GM21737 (cell line): ENCODE measurements at regions not wholly inside any gene's neighbourhood (a gene's known extent, or its start where the extent isn't known, plus 50 kb on each side); places are given as distances from the start of the nearest gene placed in this dataset.

Source experiments
- ATAC-seq: cut with Tn5 transposase; IDR thresholded peaks from one replicate; pipeline ENCODE4 v1.9.1; 2021; ENCODE audit warnings: mild to moderate bottlenecking, moderate library complexity; ENCODE audit not compliant: unreplicated experiment

DNA sequence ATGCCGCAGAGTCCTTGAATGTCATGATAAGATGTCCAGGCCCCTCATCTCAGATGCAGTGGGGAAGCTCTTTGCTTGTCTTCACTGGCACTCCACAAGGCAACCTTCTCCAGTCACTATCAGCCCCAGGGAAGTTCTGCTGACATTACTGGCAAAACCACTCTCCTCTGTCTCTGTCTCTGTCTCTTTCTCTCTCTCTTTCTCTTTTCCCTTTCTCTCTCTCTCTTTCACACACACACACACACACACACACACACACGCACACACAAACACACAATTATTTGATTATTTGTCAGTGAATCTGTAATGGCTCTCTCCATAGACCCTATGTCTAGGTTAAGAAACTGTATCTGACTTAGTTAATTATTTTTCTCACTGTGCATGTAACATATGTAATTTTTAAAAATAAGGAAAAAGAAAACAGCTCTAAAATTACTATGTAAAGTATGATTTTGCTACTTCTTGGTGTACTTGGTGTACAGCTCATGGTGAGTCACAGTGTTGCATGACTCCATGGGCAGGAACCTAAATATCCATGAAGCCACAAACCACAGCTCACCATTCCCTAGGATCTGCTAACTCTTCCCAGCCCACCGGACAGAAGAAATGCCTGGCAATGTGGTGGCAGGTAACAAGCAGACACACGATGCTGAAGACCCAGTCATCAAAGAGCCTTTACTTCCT, 594.9 kb upstream of the ID2 start:
- ATAC-seq = no peak

DNA sequence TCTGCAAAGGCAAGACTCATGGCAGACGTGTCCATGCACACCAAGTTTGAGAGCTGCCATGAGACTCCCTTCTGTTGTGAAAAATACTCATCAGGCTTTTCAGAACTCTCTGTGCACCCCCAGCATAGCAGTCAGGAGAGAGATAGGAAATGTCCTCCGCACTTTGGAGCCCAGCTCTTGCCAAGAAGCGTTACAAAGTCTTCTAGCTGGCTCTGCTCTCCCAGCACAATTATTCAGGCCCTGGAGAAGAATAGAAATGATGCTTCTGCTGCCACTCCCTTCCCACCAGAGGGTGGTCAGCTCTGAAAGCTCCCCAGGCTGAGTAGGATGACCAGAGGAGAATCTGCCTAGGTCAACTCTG, 594.4 kb upstream of the ID2 start:
- ATAC-seq = no peak

DNA sequence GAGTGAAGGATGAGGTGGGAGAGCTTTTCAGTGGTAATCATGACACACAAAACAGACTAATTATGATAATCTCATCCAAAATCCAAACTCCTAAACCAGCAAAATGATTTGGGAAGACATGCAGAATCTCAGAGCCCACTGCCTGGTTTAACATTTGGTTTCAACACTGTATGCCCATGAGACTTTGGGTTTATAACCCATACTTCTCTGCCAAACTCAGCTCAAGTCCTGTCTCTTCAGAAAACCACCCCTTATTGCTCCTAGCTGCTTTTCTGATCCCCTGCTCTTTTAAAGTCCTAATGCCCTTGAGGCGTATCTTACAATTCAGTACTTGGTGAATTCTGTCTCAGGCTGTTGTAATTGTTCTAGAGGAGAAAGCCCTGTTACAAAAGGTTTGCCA, 593.0 kb upstream of the ID2 start:
- ATAC-seq = no peak

DNA sequence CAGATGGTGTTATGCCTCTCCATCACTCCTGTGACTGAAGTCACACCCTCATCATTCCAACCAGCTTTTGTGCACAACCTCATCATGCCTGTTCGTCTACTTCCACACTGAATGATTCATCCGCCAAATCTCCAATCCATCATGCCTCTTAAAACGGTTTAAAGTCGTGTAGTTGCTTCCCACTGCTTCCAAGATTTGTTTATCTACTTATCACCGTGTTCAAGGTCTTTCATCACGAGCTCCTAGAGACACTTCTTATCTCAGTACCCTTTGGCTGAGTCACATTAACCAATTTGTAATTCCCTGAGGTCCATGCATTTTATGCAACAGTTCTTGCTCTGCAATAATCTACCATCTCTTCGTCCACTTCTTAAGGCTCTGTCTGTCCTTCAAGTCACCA, 592.3 kb upstream of the ID2 start:
- no peak for ATAC-seq

- ATAC-seq = no peak
These were observed 590.8 kb upstream of the ID2 start for GRCh38 chr2:8090748-8091700.

DNA sequence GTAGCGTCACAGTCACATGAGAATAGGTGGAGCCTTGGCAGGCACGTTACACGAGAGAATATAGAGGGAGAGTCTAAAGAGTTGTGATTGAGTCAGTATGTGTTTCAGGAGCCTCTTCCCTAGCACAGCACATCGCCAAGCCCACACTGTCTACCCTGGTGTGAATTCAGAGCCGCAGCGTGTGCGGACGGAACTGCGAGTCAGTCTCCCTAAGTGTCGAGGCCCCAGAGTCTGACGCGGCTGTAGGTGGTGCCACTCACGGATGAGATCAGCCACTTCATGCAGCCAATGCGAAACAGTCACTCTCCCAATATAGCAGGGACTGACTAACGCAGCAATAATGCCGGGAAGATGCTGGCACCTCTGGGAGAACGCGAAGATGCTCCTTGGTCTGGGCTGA, 587.3 kb upstream of the ID2 start:
- ATAC-seq = no peak

DNA sequence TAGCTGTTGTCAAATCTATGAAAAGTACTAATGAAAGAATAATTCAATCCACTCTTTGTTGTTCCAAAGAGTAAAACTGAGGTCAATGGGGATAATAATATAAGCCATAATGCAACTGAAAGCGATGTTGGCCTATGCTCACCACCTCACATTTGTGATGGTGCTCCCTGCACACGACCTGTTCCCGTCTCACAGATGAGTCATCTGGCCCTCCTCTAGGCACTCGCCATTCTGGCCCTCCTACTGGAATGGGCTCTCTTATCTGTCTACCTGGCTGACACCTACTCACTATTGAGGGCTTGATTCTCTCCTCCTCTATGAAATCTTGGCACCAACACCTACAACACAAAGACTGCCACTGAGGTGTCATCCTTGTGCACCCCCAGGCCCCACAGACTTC, 585.9 kb upstream of the ID2 start:
- ATAC-seq = no peak

GRCh38 chr2:8096484-8096883, 585.4 kb upstream of the ID2 start:
- no peak for ATAC-seq

DNA sequence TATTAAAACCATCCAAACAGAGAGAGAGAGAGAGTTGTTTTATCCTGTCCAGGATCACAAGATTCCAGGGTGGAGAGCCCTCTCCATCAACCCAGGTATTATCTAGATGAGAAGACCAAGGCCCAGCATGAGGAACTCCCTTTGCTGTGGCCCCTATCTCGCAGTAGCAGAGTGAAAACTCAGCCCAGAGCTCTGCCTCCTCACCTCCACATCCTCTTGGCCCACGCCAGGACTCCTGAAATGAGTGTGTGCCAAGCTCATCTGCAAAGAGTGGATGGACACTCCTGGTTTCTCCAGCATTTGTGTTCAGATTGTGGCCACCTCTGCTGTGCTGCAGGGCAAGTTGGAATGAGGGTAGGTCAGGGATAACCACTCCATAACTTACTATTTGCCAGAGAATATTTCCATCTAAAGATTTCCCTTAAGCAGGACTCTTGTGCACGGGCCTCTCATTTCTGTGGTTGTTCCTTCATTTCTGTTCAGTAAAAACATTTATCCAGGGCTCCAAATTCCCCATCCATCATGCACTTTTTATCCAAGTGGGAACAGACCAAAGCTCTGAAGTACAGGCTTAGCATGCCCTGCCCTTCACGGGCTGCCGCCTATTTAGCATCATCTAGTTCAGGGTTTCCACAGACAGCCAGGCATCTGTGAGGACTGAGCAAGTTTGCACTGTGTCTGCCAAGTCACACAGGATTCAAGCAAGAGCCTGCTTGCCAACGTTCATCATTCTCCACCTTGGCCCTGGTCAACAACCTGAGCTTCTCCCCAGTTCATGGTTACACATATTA, 583.2 kb upstream of the ID2 start:
- ATAC-seq = no peak

GRCh38 chr2:8099267-8099582, 582.6 kb upstream of the ID2 start:
- ATAC-seq = no peak

- ATAC-seq = no peak
These were observed 580.1 kb upstream of the ID2 start for GRCh38 chr2:8101614-8102277.

- ATAC-seq = no peak
These were observed 579.4 kb upstream of the ID2 start for GRCh38 chr2:8102470-8102869.

DNA sequence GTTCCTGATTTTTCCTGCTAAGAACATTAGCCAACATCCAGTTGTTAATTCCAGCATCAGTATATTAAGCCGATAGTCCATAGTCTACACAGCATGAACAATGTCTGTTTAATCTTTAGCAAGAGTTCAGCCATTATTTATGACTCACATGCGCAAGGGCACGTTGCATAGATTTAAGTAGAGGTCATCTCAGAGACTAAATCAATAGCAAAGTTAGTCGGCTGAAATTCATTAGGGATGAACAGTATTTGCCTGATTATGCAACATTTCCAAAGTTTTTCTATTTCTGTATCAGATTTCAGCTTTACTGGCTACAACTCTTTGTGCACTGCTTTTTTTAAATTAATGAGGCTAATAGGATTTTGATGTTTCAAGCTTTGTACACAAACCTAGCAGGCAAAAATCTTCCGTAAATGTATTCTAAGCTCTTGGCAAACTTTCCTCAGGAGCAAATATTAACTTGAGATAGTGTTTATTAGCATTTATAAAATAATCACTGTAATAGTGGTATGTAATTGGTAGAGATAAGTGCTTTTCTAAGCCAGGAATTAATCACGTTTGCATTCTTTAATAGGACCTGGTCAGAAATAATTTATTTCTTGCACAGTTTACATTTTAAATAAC, 578.7 kb upstream of the ID2 start:
- ATAC-seq = no peak

- ATAC-seq = no peak
These were observed 574.7 kb upstream of the ID2 start for GRCh38 chr2:8107150-8107549.

GRCh38 chr2:8107621-8108378, 574.1 kb upstream of the ID2 start:
- ATAC-seq = no peak

DNA sequence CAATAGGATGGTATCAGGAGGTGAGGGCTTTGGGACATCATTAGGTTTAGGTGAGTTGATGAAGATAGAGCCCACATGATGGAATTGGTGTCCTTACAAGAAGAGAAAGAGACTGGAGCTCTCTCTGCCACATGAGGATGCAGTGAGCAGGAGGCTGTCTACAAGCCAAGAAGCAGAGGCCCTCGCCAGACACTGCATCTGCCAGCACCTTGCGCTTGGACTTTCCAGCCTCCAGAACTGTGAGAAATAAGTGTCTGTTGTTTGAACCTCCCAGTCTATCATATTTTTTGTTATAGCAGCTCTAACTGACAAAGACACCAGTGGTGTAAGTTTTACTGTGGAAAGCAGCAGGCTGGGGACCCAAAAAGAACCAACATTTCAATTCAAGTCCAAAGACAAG, 571.1 kb upstream of the ID2 start:
- no peak for ATAC-seq

GRCh38 chr2:8111193-8111592, 570.7 kb upstream of the ID2 start:
- ATAC-seq = no peak

DNA sequence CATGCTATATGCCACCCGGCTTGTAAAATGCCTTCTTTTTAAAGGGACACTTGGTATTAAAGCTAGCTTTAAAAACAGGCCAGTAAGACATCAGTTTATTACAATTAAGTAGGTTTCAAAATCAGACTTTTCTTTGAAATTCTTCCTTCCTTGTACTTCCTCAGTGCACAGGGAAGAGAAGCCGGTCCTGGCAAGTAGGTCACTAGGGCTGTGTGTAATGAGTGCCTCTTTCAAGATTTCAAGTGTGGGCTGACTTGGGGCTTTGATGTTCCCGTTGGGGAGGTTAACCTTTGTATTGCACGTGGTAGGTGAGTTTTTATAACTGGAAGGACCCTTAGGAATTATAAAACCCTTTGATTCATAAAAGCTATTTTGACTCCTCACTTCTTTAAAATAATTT, 566.4 kb upstream of the ID2 start:
- ATAC-seq = no peak

GRCh38 chr2:8115966-8116365, 565.9 kb upstream of the ID2 start:
- no peak for ATAC-seq

DNA sequence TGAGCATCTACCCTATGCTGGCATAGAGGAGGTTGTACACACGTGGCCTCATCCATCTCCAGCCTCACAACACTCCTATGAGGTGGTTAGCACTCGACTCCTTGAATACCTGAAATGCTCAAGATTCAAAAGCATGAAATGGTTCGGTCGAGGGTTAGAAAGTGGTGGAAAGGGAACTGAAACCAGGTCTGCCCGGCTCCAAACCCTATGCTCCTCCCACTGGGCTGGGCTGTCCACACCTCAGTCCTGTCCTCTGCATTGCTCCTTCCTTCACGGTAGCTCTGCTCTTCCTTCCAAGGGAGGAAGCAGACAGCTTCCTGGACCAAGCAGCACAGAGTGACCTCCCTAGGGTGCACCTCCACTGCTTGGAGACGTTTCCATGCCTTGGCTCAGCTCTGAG, 565.2 kb upstream of the ID2 start:
- ATAC-seq = peak; percentile 94
